Osteocyte (in vitro differentiated cells): ENCODE measurements at regions not wholly inside any gene's neighbourhood (a gene's known extent, or its start where the extent isn't known, plus 50 kb on each side); places are given as distances from the start of the nearest gene placed in this dataset.

Source experiments
- DNase-seq: peaks from one replicate; pipeline ENCODE4 v3.0.0; 2021; ENCODE audit warnings: mixed read lengths; ENCODE audit not compliant: unreplicated experiment; ENCODE audit errors: extremely low spot score
- H3K27ac Mint-ChIP-seq: one replicate; pipeline ENCODE4 v1.8.0; 2021; ENCODE audit warnings: mild to moderate bottlenecking, mixed read lengths; ENCODE audit not compliant: unreplicated experiment
- H3K27me3 Mint-ChIP-seq: one replicate; pipeline ENCODE4 v1.8.0; 2021; ENCODE audit warnings: mixed read lengths; ENCODE audit not compliant: unreplicated experiment
- H3K36me3 Mint-ChIP-seq: one replicate; pipeline ENCODE4 v1.8.0; 2021; ENCODE audit warnings: mixed read lengths; ENCODE audit not compliant: unreplicated experiment
- H3K4me1 Mint-ChIP-seq: one replicate; pipeline ENCODE4 v1.8.0; 2021; ENCODE audit warnings: mixed read lengths; ENCODE audit not compliant: unreplicated experiment
- H3K4me3 Mint-ChIP-seq: one replicate; pipeline ENCODE4 v1.8.0; 2021; ENCODE audit warnings: mild to moderate bottlenecking, moderate library complexity, mixed read lengths; ENCODE audit not compliant: unreplicated experiment
- H3K9me3 Mint-ChIP-seq: one replicate; pipeline ENCODE4 v1.8.0; 2021; ENCODE audit warnings: mixed read lengths; ENCODE audit not compliant: unreplicated experiment
- TF ChIP-seq, protein P1 (sequence below): fragments of 200-600 bp; sonication (generic); IDR thresholded peaks from 2 replicates; pipeline ENCODE4 v1.5.0; 2021; ENCODE audit warnings: antibody characterized with exemption, mild to moderate bottlenecking, moderate library complexity

DNA sequence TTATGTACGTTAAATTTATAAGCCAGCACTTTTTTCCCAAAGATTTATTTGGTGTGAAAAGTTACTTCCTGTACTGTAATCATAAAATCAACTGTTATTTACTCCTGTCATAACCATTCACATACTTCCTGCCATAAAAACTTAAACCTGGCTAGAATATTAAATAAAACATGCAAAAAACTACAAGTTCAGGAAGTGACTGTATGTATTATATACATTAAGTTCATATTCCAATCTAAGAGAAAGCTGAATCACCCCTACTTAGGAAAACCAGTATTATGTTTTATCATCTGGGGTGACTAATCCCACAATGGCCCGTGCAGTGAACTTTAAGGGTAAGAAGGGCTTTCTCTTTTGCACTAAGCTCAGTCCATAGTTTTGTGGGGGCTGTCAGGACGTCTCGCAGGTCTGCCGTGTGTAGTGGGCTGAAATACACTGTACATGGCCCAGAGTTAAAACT lies 183.7 kb upstream of the KLF14 start:
- Mint-ChIP-seq H3K4me1 (peaks cover 84% of the 10 kb centered on the region), H3K4me3 (no peak overlapping the region), H3K9me3 (no peaks in the 10 kb centered on the region), H3K27ac (peak overlapping the region; percentile 72), H3K36me3 (peaks cover 4% of the 10 kb centered on the region), H3K27me3 (no peaks in the 10 kb centered on the region)
- DNase-seq, result no peak
- TF ChIP-seq, protein P1, sequence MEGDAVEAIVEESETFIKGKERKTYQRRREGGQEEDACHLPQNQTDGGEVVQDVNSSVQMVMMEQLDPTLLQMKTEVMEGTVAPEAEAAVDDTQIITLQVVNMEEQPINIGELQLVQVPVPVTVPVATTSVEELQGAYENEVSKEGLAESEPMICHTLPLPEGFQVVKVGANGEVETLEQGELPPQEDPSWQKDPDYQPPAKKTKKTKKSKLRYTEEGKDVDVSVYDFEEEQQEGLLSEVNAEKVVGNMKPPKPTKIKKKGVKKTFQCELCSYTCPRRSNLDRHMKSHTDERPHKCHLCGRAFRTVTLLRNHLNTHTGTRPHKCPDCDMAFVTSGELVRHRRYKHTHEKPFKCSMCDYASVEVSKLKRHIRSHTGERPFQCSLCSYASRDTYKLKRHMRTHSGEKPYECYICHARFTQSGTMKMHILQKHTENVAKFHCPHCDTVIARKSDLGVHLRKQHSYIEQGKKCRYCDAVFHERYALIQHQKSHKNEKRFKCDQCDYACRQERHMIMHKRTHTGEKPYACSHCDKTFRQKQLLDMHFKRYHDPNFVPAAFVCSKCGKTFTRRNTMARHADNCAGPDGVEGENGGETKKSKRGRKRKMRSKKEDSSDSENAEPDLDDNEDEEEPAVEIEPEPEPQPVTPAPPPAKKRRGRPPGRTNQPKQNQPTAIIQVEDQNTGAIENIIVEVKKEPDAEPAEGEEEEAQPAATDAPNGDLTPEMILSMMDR, result no peak

DNA sequence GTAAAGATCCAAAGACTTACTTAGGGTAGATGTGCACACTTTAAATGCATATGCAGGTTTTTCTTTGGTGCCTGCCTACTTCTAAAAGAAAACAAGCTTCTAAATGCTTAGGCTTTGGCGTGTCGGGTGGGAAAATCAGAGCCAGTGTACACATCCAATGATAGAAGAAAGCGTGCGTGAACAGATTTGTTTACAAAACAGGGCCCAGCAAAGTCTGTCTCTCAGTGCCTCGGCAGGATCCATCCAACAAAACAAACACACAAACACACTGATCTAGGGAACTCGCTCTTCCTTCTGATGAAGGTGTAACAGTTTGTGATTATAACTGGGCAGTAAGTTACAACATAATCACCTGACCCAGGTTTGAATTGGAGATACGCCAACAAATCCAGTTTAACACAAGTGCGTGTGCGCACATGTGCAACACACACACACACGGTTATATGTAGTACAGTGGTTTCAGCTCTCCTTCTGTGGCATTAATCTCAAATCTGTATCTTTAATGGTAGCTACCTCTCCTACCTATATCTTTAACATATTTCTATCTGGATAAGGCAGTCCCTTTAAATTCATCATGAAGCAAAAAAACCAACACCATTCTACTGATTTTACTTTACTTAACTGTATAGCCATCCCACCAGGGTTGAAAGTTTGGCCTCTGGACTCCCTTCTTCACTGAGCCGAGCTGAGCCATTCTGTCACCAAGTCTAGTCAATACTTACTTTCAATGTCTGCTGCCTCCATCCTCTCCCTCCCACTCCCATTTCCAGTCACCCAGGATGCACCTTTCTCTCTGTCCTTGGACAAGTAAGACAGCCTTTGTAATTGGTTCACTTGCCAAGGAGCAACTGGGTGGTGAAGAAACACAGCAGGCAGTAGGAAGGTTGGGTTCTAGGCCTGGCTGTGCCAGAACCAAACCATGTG lies 184.4 kb upstream of the KLF14 start:
- Mint-ChIP-seq H3K36me3 (peaks cover 10% of the 10 kb centered on the region), H3K4me3 (no peak overlapping the region)
- TF ChIP-seq, protein P1, result no peak

DNA sequence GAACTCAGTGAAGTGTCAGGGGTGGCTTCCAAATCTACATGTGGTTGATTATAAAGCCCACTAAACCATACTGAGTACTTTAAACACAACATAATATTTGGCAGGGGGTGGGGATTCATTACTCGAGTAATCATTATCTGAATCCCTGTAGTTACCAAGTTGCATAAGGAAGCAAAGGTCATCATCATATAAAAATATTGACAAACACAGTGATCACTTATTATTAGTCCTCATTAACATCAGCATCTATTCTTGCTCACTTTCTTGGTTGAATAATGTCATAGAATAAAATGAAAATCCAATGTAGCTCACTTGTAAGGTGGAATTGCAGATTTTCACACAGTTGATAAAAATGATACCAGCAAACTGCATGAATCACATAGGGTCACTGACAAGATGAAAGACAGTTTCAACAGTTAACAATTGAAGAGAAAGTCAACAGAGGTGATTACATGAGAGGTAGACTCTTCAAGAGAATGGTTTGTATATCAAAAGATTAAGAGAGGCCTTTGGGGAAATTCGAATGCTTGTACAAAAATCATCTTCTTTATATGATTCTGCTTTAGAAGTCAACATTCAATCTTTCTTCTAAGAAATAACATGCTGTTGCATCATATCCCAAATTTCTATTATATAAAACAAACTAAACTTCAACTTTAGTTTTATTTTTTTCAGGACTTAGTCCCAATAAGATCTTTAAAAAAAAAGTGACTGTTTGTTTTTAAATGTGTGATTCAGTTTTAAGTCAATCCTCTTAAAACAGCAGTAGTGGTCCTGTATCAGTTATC lies 185.5 kb upstream of the KLF14 start:
- Mint-ChIP-seq H3K27ac (peak overlapping the region; percentile 2), H3K36me3 (peaks cover 10% of the 10 kb centered on the region), H3K4me3 (no peak overlapping the region), H3K9me3 (no peaks in the 10 kb centered on the region), H3K4me1 (peaks cover 78% of the 10 kb centered on the region), H3K27me3 (no peaks in the 10 kb centered on the region)
- TF ChIP-seq, protein P1, result no peak
- DNase-seq, result no peak

More for the DNA sequence above, 184.4 kb upstream of the KLF14 start:
- Mint-ChIP-seq H3K9me3 (no peaks in the 10 kb centered on the region), H3K27ac (peak overlapping the region; percentile 72), H3K27me3 (no peaks in the 10 kb centered on the region), H3K4me1 (peaks cover 88% of the 10 kb centered on the region)
- DNase-seq, result no peak

DNA sequence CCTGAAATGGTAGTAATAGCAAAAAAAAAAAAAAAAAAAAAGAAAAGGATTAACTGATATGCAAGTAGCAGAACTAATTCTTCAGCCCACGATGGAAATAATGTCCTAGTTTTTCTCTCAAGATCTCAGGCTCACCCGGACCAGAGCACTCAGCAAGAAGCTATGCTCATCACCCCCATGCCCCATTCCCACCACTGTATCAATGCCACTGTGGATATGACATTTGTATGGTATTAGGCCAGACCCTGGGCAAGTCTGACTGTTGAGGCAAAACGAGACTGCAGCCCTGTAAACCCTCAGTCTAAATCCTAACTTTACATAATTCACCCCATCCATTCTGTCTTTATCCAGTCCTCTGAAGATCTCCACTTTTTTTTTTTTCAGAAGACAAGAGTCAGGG lies 186.1 kb upstream of the KLF14 start:
- Mint-ChIP-seq H3K27ac (peak overlapping the region; percentile 21), H3K9me3 (no peaks in the 10 kb centered on the region), H3K4me1 (peaks cover 72% of the 10 kb centered on the region), H3K4me3 (no peak overlapping the region), H3K27me3 (no peaks in the 10 kb centered on the region), H3K36me3 (peaks cover 12% of the 10 kb centered on the region)
- TF ChIP-seq, protein P1, result no peak
- DNase-seq, result no peak
